Panc1 (cell line): ENCODE measurements at regions not wholly inside any gene's neighbourhood (a gene's known extent, or its start where the extent isn't known, plus 50 kb on each side); places are given as distances from the start of the nearest gene placed in this dataset.
"Not testable (repeated sequence)": the region's sequence is repeated elsewhere in the genome, so short reads cannot be mapped to it uniquely, and the experiment has no call there.

Source experiments
- CTCF ChIP-seq: fragments of 450-650 bp; IDR thresholded peaks from 2 replicates; pipeline ENCODE4 v1.5.1; 2017; ENCODE audit warnings: mild to moderate bottlenecking
- POLR2AphosphoS5 ChIP-seq: IDR thresholded peaks from 2 replicates; pipeline ENCODE4 v1.6.1; 2012; ENCODE audit warnings: mild to moderate bottlenecking, low read depth, low read length, moderate library complexity
- TCF7L2 ChIP-seq: IDR thresholded peaks from 2 replicates; pipeline ENCODE4 v1.6.1; 2011; ENCODE audit warnings: mild to moderate bottlenecking, low read depth, low read length, inconsistent platforms
- TF ChIP-seq, protein P1 (sequence below), 2 experiments: IDR thresholded peaks; 2 replicates each; pipeline ENCODE4 v1.6.1; 2011 to 2012; ENCODE audit warnings: low read depth in 2 of 2, control low read depth in 1 of 2, low read length in 1 of 2, mild to moderate bottlenecking in 1 of 2, moderate library complexity in 1 of 2; ENCODE audit not compliant: insufficient read depth in 1 of 2

GRCh38 chr1:83287391-83287790, 711.5 kb downstream of the TTLL7 start:
- TF ChIP-seq POLR2AphosphoS5, CTCF, TCF7L2: not testable (repeated sequence)
- TF ChIP-seq, protein P1, sequence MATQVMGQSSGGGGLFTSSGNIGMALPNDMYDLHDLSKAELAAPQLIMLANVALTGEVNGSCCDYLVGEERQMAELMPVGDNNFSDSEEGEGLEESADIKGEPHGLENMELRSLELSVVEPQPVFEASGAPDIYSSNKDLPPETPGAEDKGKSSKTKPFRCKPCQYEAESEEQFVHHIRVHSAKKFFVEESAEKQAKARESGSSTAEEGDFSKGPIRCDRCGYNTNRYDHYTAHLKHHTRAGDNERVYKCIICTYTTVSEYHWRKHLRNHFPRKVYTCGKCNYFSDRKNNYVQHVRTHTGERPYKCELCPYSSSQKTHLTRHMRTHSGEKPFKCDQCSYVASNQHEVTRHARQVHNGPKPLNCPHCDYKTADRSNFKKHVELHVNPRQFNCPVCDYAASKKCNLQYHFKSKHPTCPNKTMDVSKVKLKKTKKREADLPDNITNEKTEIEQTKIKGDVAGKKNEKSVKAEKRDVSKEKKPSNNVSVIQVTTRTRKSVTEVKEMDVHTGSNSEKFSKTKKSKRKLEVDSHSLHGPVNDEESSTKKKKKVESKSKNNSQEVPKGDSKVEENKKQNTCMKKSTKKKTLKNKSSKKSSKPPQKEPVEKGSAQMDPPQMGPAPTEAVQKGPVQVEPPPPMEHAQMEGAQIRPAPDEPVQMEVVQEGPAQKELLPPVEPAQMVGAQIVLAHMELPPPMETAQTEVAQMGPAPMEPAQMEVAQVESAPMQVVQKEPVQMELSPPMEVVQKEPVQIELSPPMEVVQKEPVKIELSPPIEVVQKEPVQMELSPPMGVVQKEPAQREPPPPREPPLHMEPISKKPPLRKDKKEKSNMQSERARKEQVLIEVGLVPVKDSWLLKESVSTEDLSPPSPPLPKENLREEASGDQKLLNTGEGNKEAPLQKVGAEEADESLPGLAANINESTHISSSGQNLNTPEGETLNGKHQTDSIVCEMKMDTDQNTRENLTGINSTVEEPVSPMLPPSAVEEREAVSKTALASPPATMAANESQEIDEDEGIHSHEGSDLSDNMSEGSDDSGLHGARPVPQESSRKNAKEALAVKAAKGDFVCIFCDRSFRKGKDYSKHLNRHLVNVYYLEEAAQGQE (IDR thresholded peaks at IDR 0.05; ENCODE audit: insufficient read depth in 1 of 2, low read depth in 2 of 2, low read length in 1 of 2) = not testable (repeated sequence)
